ENCODE measurements at regions not wholly inside any gene's neighbourhood (a gene's known extent, or its start where the extent isn't known, plus 50 kb on each side); places are given as distances from the start of the nearest gene placed in this dataset.

- Histone ChIP-seq H3K27ac (no peak overlapping the region), H3K4me3 (no peak overlapping the region), H3K27me3 (peaks cover 0 to 9% (median 0%) of the 10 kb centered on the region in 7 donors), H3K4me1 (no peaks in the 10 kb centered on the region), H3K9me3 (peaks cover 0 to 7% (median 0%) of the 10 kb centered on the region in 11 donors), H3K36me3 (no peaks in the 10 kb centered on the region)
- no peak for DNase-seq
- WGBS, 2 donors, result 79 to 89% methylated on average over 8 of the region's 8 CpGs
- TF ChIP-seq CTCF (IDR thresholded peaks at IDR 0.05), result no peak
- intact Hi-C loops (cut with DNase I), result no loop called here
- ATAC-seq, result no peak
Observed at GRCh38 chr10:98332623-98333269, 64.8 kb upstream of the LOXL4 start.

- intact Hi-C loops (cut with DNase I), result no loop called here
- no peaks in the 10 kb centered on the region for H3K36me3 ChIP-seq
- WGBS, 2 donors, result 62 to 67% methylated on average over 6 of the region's 6 CpGs
- TF ChIP-seq CTCF (IDR thresholded peaks at IDR 0.05), result peak in 7 of 9 donors; percentile 19 to 46 (median 38)
- no peak overlapping the region for H3K4me3 ChIP-seq
- peaks cover 0 to 7% (median 0%) of the 10 kb centered on the region in 11 donors for H3K9me3 ChIP-seq
- ATAC-seq (no peak), DNase-seq (no peak)
- peaks cover 0 to 6% (median 0%) of the 10 kb centered on the region in 7 donors for H3K27me3 ChIP-seq
- peaks cover 0 to 4% (median 0%) of the 10 kb centered on the region in 9 donors for H3K4me1 ChIP-seq
- no peak overlapping the region for H3K27ac ChIP-seq
Observed at GRCh38 chr10:98331885-98332284, 63.9 kb upstream of the LOXL4 start.

GRCh38 chr10:98330987-98331386 is 63.0 kb upstream of the LOXL4 start:
- Histone ChIP-seq H3K27me3 (peaks cover 0 to 10% (median 0%) of the 10 kb centered on the region in 7 donors), H3K4me3 (no peak overlapping the region), H3K27ac (no peak overlapping the region), H3K9me3 (peaks cover 0 to 7% (median 0%) of the 10 kb centered on the region in 11 donors), H3K4me1 (peaks cover 0 to 7% (median 0%) of the 10 kb centered on the region in 9 donors), H3K36me3 (no peaks in the 10 kb centered on the region)
- intact Hi-C loops (cut with DNase I), result no loop called here
- 72 to 82% methylated on average over 7 of the region's 7 CpGs for WGBS, 2 donors
- no peak for TF ChIP-seq CTCF (IDR thresholded peaks at IDR 0.05)
- no peak for ATAC-seq
- DNase-seq, result no peak

- H3K27me3 ChIP-seq, result peaks cover 0 to 10% (median 3%) of the 10 kb centered on the region in 7 donors
- WGBS, 2 donors, result 94 to 100% methylated on average over 1 of the region's 1 CpG
- H3K4me3 ChIP-seq, result no peak overlapping the region
- no peak overlapping the region for H3K27ac ChIP-seq
- no peaks in the 10 kb centered on the region for H3K36me3 ChIP-seq
- ATAC-seq (no peak), DNase-seq (no peak)
- peaks cover 0 to 11% (median 6%) of the 10 kb centered on the region in 9 donors for H3K4me1 ChIP-seq
- H3K9me3 ChIP-seq, result peaks cover 0 to 7% (median 0%) of the 10 kb centered on the region in 11 donors
- no peak for TF ChIP-seq CTCF (IDR thresholded peaks at IDR 0.05)
- intact Hi-C loops (cut with DNase I), result no loop called here
Observed at GRCh38 chr10:98328640-98329039, 60.6 kb upstream of the LOXL4 start.
